ENCODE measurements at regions not wholly inside any gene's neighbourhood (a gene's known extent, or its start where the extent isn't known, plus 50 kb on each side); places are given as distances from the start of the nearest gene placed in this dataset.

GRCh38 chr9:109986521-109986991, 206.6 kb downstream of the PALM2AKAP2 start:
- no peak overlapping the region; the same call in 1 of the 2 replicates for H3K4me3 ChIP-seq (ENCODE audit: low read length)
- peak overlapping the region; percentile 59 for H2AFZ ChIP-seq (ENCODE audit: low read length)
- CTCF ChIA-PET, result no interaction called here
- peak overlapping the region; percentile 23 for H3K4me2 ChIP-seq (ENCODE audit: low read length)
- DNase-seq (peak; percentile 69), ATAC-seq (peak; percentile 91)
- intact Hi-C loops (cut with micrococcal nuclease), result loop anchor here (2.0 to 10.0 kb wide), 3 partner anchors 64 to 158 kb away; no protein-coding TSS in a partner anchor
- H3K9ac ChIP-seq (ENCODE audit: low read length), result no peak overlapping the region
- no peaks in the 10 kb centered on the region for H3K36me3 ChIP-seq (ENCODE audit: low read depth, low read length)
- peaks cover 10% of the 10 kb centered on the region for H3K4me1 ChIP-seq (ENCODE audit: insufficient read depth, low read length)
- H3K27ac ChIP-seq (ENCODE audit: low read length), result peak overlapping the region; percentile 42
- no peaks in the 10 kb centered on the region for H3K79me2 ChIP-seq (ENCODE audit: low read length)
- H3F3A ChIP-seq (ENCODE audit: low read length, unreplicated experiment), result no peaks in the 10 kb centered on the region
- H3K9me2 ChIP-seq (replicated peaks; ENCODE audit: low read length), result no peaks in the 10 kb centered on the region
- POLR2A ChIA-PET (ENCODE audit: unreplicated experiment), result interaction anchor here (0.6 kb wide), 1 partner anchor 29 kb away, joined by 4 read pairs; no protein-coding TSS in a partner anchor
- no peaks in the 10 kb centered on the region for H3K27me3 ChIP-seq (ENCODE audit: low read length)
- BruUV-seq (replicated peaks), result no TSS peak
- no peaks in the 10 kb centered on the region for H3K9me3 ChIP-seq (ENCODE audit: low read length)
- TF ChIP-seq EZH2 (IDR thresholded peaks at IDR 0.05; ENCODE audit: low read length, unreplicated experiment) (no peak), CTCF (conservative IDR thresholded peaks at IDR 0.05; ENCODE audit: low read depth, low read length) (no peak), EZH2phosphoT487 (IDR thresholded peaks at IDR 0.05; ENCODE audit: borderline replicate concordance, low read length) (no peak)
- no peaks in the 10 kb centered on the region for H4K20me1 ChIP-seq (ENCODE audit: low read length)

GRCh38 chr9:109989296-109989695, 209.3 kb downstream of the PALM2AKAP2 start:
- Histone ChIP-seq H3K4me2 (ENCODE audit: low read length) (no peak overlapping the region), H3K79me2 (ENCODE audit: low read length) (no peaks in the 10 kb centered on the region)

More at GRCh38 chr9:109989296-109989695, 209.3 kb downstream of the PALM2AKAP2 start:
- DNase-seq, result no peak
- no peak overlapping the region for H3K9ac ChIP-seq (ENCODE audit: low read length)
- H3K27ac ChIP-seq (ENCODE audit: low read length), result no peak overlapping the region
- H3K9me3 ChIP-seq (ENCODE audit: low read length), result no peaks in the 10 kb centered on the region
- no peaks in the 10 kb centered on the region for H3K9me2 ChIP-seq (replicated peaks; ENCODE audit: low read length)
- H2AFZ ChIP-seq (ENCODE audit: low read length), result no peak overlapping the region
- TF ChIP-seq EZH2phosphoT487 (IDR thresholded peaks at IDR 0.05; ENCODE audit: borderline replicate concordance, low read length) (no peak), EZH2 (IDR thresholded peaks at IDR 0.05; ENCODE audit: low read length, unreplicated experiment) (no peak), CTCF (conservative IDR thresholded peaks at IDR 0.05; ENCODE audit: low read depth, low read length) (no peak)
- no TSS peak for BruUV-seq (replicated peaks)
- intact Hi-C loops (cut with micrococcal nuclease), result loop anchor here (10.0 kb wide), 1 partner anchor 156 kb away; no protein-coding TSS in a partner anchor
- ATAC-seq, result no peak
- H4K20me1 ChIP-seq (ENCODE audit: low read length), result no peaks in the 10 kb centered on the region
- ChIA-PET CTCF (no interaction called here), POLR2A (ENCODE audit: unreplicated experiment) (no interaction called here)
- H3F3A ChIP-seq (ENCODE audit: low read length, unreplicated experiment), result no peaks in the 10 kb centered on the region
- peaks cover 8% of the 10 kb centered on the region for H3K4me1 ChIP-seq (ENCODE audit: insufficient read depth, low read length)
- no peaks in the 10 kb centered on the region for H3K27me3 ChIP-seq (ENCODE audit: low read length)
- no peaks in the 10 kb centered on the region for H3K36me3 ChIP-seq (ENCODE audit: low read depth, low read length)
- no peak overlapping the region for H3K4me3 ChIP-seq (ENCODE audit: low read length)

All from PC-3 (cell line).